NB4 (cell line): ENCODE measurements at regions not wholly inside any gene's neighbourhood (a gene's known extent, or its start where the extent isn't known, plus 50 kb on each side); places are given as distances from the start of the nearest gene placed in this dataset.

Experiments
- CTCF ChIP-seq: IDR thresholded peaks from one replicate; pipeline ENCODE4 v1.5.1; 2012; ENCODE audit warnings: low read depth, low read length
- MYC ChIP-seq: IDR thresholded peaks from 2 replicates; pipeline ENCODE4 v1.6.1; 2011; ENCODE audit warnings: low read depth, low read length
- POLR2A ChIP-seq: IDR thresholded peaks from 2 replicates; pipeline ENCODE4 v1.6.1; 2011; ENCODE audit warnings: mild to moderate bottlenecking; ENCODE audit not compliant: insufficient read length; ENCODE audit errors: extremely low read depth
- TF ChIP-seq, protein P1 (sequence below): IDR thresholded peaks from 2 replicates; pipeline ENCODE4 v1.6.1; 2011; ENCODE audit warnings: low read depth, low read length

GRCh38 chr16:56090076-56090475 lies 101.2 kb upstream of the GNAO1 start:
- no peak for TF ChIP-seq CTCF
- TF ChIP-seq, protein P1, sequence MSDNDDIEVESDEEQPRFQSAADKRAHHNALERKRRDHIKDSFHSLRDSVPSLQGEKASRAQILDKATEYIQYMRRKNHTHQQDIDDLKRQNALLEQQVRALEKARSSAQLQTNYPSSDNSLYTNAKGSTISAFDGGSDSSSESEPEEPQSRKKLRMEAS, result no peak
- TF ChIP-seq POLR2A, result no peak
- TF ChIP-seq MYC, result no peak
